ENCODE measurements at regions not wholly inside any gene's neighbourhood (a gene's known extent, or its start where the extent isn't known, plus 50 kb on each side); places are given as distances from the start of the nearest gene placed in this dataset.

- Histone ChIP-seq H3K4me1 (ENCODE audit: control insufficient read depth, insufficient read depth, low read length) (no peaks in the 10 kb centered on the region), H3K4me3 (ENCODE audit: low read length) (no peak overlapping the region), H3K36me3 (ENCODE audit: control insufficient read depth, insufficient read depth, low read length) (no peaks in the 10 kb centered on the region), H3K27me3 (ENCODE audit: control insufficient read depth, insufficient read depth, low read length) (no peaks in the 10 kb centered on the region), H3K27ac (ENCODE audit: low read length) (no peak overlapping the region), H3K9me3 (ENCODE audit: control insufficient read depth, low read depth, low read length) (peaks cover 22% of the 10 kb centered on the region)
- WGBS (ENCODE audit: insufficient coverage, low lambda C conversion rate): 100% methylated on average over 1 of the region's 4 CpGs
- no peak for DNase-seq
Observed at GRCh38 chr16:48930951-48931553, 321.1 kb upstream of the N4BP1 start.

- Histone ChIP-seq H3K9me3 (ENCODE audit: control insufficient read depth, low read depth, low read length) (no peaks in the 10 kb centered on the region), H3K27me3 (ENCODE audit: control insufficient read depth, insufficient read depth, low read length) (no peaks in the 10 kb centered on the region), H3K27ac (ENCODE audit: low read length) (no peak overlapping the region), H3K4me1 (ENCODE audit: control insufficient read depth, insufficient read depth, low read length) (no peaks in the 10 kb centered on the region), H3K4me3 (ENCODE audit: low read length) (no peak overlapping the region), H3K36me3 (ENCODE audit: control insufficient read depth, insufficient read depth, low read length) (no peaks in the 10 kb centered on the region)
- WGBS (ENCODE audit: insufficient coverage, low lambda C conversion rate): no CpG with 5 or more reads among the region's 6 CpGs
- DNase-seq: no peak
Observed at GRCh38 chr16:48919791-48920190, 309.8 kb upstream of the N4BP1 start.

- no peaks in the 10 kb centered on the region for H3K27me3 ChIP-seq (ENCODE audit: control insufficient read depth, insufficient read depth, low read length)
- no peaks in the 10 kb centered on the region for H3K9me3 ChIP-seq (ENCODE audit: control insufficient read depth, low read depth, low read length)
- H3K27ac ChIP-seq (ENCODE audit: low read length): no peak overlapping the region
- no peaks in the 10 kb centered on the region for H3K4me1 ChIP-seq (ENCODE audit: control insufficient read depth, insufficient read depth, low read length)
- no CpG with 5 or more reads among the region's 4 CpGs for WGBS (ENCODE audit: insufficient coverage, low lambda C conversion rate)
- no peak overlapping the region for H3K4me3 ChIP-seq (ENCODE audit: low read length)
- H3K36me3 ChIP-seq (ENCODE audit: control insufficient read depth, insufficient read depth, low read length): no peaks in the 10 kb centered on the region
- DNase-seq: no peak
Observed at GRCh38 chr16:48918520-48919258, 308.7 kb upstream of the N4BP1 start.

GRCh38 chr16:48916566-48916965, 306.6 kb upstream of the N4BP1 start:
- no CpG with 5 or more reads among the region's 1 CpG for WGBS (ENCODE audit: insufficient coverage, low lambda C conversion rate)
- no peak overlapping the region for H3K27ac ChIP-seq (ENCODE audit: low read length)
- peaks cover 5% of the 10 kb centered on the region for H3K27me3 ChIP-seq (ENCODE audit: control insufficient read depth, insufficient read depth, low read length)
- H3K36me3 ChIP-seq (ENCODE audit: control insufficient read depth, insufficient read depth, low read length): no peaks in the 10 kb centered on the region
- no peaks in the 10 kb centered on the region for H3K4me1 ChIP-seq (ENCODE audit: control insufficient read depth, insufficient read depth, low read length)
- DNase-seq: no peak
- H3K4me3 ChIP-seq (ENCODE audit: low read length): no peak overlapping the region
- H3K9me3 ChIP-seq (ENCODE audit: control insufficient read depth, low read depth, low read length): no peaks in the 10 kb centered on the region

- H3K9me3 ChIP-seq (ENCODE audit: control insufficient read depth, low read depth, low read length): no peaks in the 10 kb centered on the region
- no peak overlapping the region for H3K27ac ChIP-seq (ENCODE audit: low read length)
- no CpG with 5 or more reads among the region's 3 CpGs for WGBS (ENCODE audit: insufficient coverage, low lambda C conversion rate)
- no peaks in the 10 kb centered on the region for H3K36me3 ChIP-seq (ENCODE audit: control insufficient read depth, insufficient read depth, low read length)
- no peak for DNase-seq
- peaks cover 5% of the 10 kb centered on the region for H3K27me3 ChIP-seq (ENCODE audit: control insufficient read depth, insufficient read depth, low read length)
- H3K4me3 ChIP-seq (ENCODE audit: low read length): no peak overlapping the region
- H3K4me1 ChIP-seq (ENCODE audit: control insufficient read depth, insufficient read depth, low read length): no peaks in the 10 kb centered on the region
Observed at GRCh38 chr16:48914070-48914469, 304.1 kb upstream of the N4BP1 start.

- Histone ChIP-seq H3K9me3 (ENCODE audit: control insufficient read depth, low read depth, low read length) (no peaks in the 10 kb centered on the region), H3K4me3 (ENCODE audit: low read length) (no peak overlapping the region), H3K27ac (ENCODE audit: low read length) (no peak overlapping the region), H3K27me3 (ENCODE audit: control insufficient read depth, insufficient read depth, low read length) (peaks cover 5% of the 10 kb centered on the region), H3K36me3 (ENCODE audit: control insufficient read depth, insufficient read depth, low read length) (no peaks in the 10 kb centered on the region), H3K4me1 (ENCODE audit: control insufficient read depth, insufficient read depth, low read length) (no peaks in the 10 kb centered on the region)
- no peak for DNase-seq
- 38% methylated on average over 1 of the region's 4 CpGs for WGBS (ENCODE audit: insufficient coverage, low lambda C conversion rate)
Observed at GRCh38 chr16:48913384-48913783, 303.4 kb upstream of the N4BP1 start.

- DNase-seq: no peak
- H3K36me3 ChIP-seq (ENCODE audit: control insufficient read depth, insufficient read depth, low read length): no peaks in the 10 kb centered on the region
- H3K27ac ChIP-seq (ENCODE audit: low read length): no peak overlapping the region
- no CpG with 5 or more reads among the region's 3 CpGs for WGBS (ENCODE audit: insufficient coverage, low lambda C conversion rate)
- no peaks in the 10 kb centered on the region for H3K9me3 ChIP-seq (ENCODE audit: control insufficient read depth, low read depth, low read length)
- H3K27me3 ChIP-seq (ENCODE audit: control insufficient read depth, insufficient read depth, low read length): peaks cover 5% of the 10 kb centered on the region
- no peak overlapping the region for H3K4me3 ChIP-seq (ENCODE audit: low read length)
- H3K4me1 ChIP-seq (ENCODE audit: control insufficient read depth, insufficient read depth, low read length): no peaks in the 10 kb centered on the region
Observed at GRCh38 chr16:48912360-48912759, 302.4 kb upstream of the N4BP1 start.

GRCh38 chr16:48911700-48912099, 301.7 kb upstream of the N4BP1 start:
- no peak for DNase-seq
- Histone ChIP-seq H3K27me3 (ENCODE audit: control insufficient read depth, insufficient read depth, low read length) (peaks cover 5% of the 10 kb centered on the region), H3K36me3 (ENCODE audit: control insufficient read depth, insufficient read depth, low read length) (no peaks in the 10 kb centered on the region), H3K4me3 (ENCODE audit: low read length) (no peak overlapping the region), H3K9me3 (ENCODE audit: control insufficient read depth, low read depth, low read length) (no peaks in the 10 kb centered on the region), H3K4me1 (ENCODE audit: control insufficient read depth, insufficient read depth, low read length) (no peaks in the 10 kb centered on the region), H3K27ac (ENCODE audit: low read length) (no peak overlapping the region)
- 0% methylated on average over 1 of the region's 5 CpGs for WGBS (ENCODE audit: insufficient coverage, low lambda C conversion rate)

- no CpG with 5 or more reads among the region's 3 CpGs for WGBS (ENCODE audit: insufficient coverage, low lambda C conversion rate)
- H3K36me3 ChIP-seq (ENCODE audit: control insufficient read depth, insufficient read depth, low read length): no peaks in the 10 kb centered on the region
- H3K4me3 ChIP-seq (ENCODE audit: low read length): no peak overlapping the region
- no peak overlapping the region for H3K27ac ChIP-seq (ENCODE audit: low read length)
- DNase-seq: no peak
- no peaks in the 10 kb centered on the region for H3K4me1 ChIP-seq (ENCODE audit: control insufficient read depth, insufficient read depth, low read length)
- H3K9me3 ChIP-seq (ENCODE audit: control insufficient read depth, low read depth, low read length): no peaks in the 10 kb centered on the region
- peaks cover 5% of the 10 kb centered on the region for H3K27me3 ChIP-seq (ENCODE audit: control insufficient read depth, insufficient read depth, low read length)
Observed at GRCh38 chr16:48910214-48910613, 300.2 kb upstream of the N4BP1 start.

- Histone ChIP-seq H3K27me3 (ENCODE audit: control insufficient read depth, insufficient read depth, low read length) (peaks cover 5% of the 10 kb centered on the region), H3K4me3 (ENCODE audit: low read length) (no peak overlapping the region), H3K4me1 (ENCODE audit: control insufficient read depth, insufficient read depth, low read length) (no peaks in the 10 kb centered on the region), H3K9me3 (ENCODE audit: control insufficient read depth, low read depth, low read length) (no peaks in the 10 kb centered on the region), H3K36me3 (ENCODE audit: control insufficient read depth, insufficient read depth, low read length) (no peaks in the 10 kb centered on the region), H3K27ac (ENCODE audit: low read length) (no peak overlapping the region)
- DNase-seq: no peak
- WGBS (ENCODE audit: insufficient coverage, low lambda C conversion rate): no CpG with 5 or more reads among the region's 5 CpGs
Observed at GRCh38 chr16:48909231-48909630, 299.3 kb upstream of the N4BP1 start.

All from large intestine (tissue), 3 donors.